VCaP (cell line): ENCODE measurements at regions not wholly inside any gene's neighbourhood (a gene's known extent, or its start where the extent isn't known, plus 50 kb on each side); places are given as distances from the start of the nearest gene placed in this dataset.

Experiments used
- H3K27ac ChIP-seq: fragments of 450-650 bp; 2 replicates; pipeline ENCODE4 v1.5.1; 2017
- TF ChIP-seq, protein P1 (sequence below): fragments of 450-650 bp; conservative IDR thresholded peaks from 2 replicates; pipeline ENCODE4 v1.5.1; 2017; ENCODE audit warnings: mild to moderate bottlenecking, moderate library complexity

DNA sequence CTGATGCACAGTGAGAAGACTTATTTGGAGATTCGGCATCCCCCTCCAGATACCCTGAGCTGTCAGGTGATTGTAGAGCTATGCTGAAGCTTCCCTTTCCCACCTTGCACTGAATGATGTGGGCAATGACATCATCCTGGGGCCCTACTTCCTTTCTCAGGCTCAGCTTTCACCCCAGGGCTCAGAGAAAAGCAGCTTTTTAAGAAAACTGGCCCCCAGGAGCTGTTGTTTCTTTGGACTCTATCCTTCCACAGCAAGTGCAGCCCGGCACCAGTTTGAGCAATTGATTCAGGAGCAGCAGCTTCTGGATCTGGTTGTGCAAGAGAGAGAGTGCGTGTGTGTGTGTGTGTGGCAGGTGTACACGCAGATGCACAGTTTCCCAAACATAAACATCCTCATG lies 251.3 kb downstream of the ANAPC1 start:
- TF ChIP-seq, protein P1, sequence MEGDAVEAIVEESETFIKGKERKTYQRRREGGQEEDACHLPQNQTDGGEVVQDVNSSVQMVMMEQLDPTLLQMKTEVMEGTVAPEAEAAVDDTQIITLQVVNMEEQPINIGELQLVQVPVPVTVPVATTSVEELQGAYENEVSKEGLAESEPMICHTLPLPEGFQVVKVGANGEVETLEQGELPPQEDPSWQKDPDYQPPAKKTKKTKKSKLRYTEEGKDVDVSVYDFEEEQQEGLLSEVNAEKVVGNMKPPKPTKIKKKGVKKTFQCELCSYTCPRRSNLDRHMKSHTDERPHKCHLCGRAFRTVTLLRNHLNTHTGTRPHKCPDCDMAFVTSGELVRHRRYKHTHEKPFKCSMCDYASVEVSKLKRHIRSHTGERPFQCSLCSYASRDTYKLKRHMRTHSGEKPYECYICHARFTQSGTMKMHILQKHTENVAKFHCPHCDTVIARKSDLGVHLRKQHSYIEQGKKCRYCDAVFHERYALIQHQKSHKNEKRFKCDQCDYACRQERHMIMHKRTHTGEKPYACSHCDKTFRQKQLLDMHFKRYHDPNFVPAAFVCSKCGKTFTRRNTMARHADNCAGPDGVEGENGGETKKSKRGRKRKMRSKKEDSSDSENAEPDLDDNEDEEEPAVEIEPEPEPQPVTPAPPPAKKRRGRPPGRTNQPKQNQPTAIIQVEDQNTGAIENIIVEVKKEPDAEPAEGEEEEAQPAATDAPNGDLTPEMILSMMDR = no peak
- no peak overlapping the region for H3K27ac ChIP-seq

DNA sequence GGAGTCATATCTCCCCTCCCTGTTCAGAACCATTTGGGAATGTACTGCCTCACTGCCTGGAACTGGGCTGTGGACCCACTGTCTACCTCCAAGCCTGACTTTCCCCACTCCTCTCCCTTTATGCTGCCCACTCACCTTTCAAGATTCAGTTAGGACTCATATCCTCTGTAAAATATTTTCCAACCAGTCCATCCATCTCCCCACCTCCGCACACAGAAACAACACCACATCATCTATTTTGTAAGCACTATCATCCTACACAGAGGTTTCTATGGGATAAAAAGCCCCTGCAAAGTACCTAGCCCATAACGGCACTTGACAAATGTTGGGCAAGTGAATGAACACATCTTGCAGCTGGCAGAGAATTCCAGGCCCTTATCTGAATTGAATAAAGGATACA lies 250.8 kb downstream of the ANAPC1 start:
- no peak overlapping the region for H3K27ac ChIP-seq
- TF ChIP-seq, protein P1 = no peak

DNA sequence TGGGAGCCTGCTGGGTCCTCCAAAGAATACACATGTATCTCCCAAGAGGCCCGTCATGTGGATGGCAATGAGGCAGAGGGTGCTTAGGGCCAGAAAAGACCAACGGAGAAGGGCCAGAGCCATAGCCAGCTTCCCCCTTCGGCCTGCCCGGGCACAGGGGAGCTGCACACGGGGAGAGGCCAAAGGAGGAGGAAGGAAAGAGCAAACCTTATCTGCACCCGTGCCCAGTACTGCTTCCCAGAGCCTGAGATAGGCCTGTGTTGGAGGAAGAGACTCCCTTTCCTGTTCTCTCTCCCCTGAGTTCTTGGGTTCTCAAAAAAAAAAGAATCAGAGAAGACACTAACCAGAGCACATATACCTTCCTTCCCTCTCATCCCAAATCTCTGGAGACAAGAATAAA lies 250.3 kb downstream of the ANAPC1 start:
- TF ChIP-seq, protein P1 = no peak
- no peak overlapping the region for H3K27ac ChIP-seq

DNA sequence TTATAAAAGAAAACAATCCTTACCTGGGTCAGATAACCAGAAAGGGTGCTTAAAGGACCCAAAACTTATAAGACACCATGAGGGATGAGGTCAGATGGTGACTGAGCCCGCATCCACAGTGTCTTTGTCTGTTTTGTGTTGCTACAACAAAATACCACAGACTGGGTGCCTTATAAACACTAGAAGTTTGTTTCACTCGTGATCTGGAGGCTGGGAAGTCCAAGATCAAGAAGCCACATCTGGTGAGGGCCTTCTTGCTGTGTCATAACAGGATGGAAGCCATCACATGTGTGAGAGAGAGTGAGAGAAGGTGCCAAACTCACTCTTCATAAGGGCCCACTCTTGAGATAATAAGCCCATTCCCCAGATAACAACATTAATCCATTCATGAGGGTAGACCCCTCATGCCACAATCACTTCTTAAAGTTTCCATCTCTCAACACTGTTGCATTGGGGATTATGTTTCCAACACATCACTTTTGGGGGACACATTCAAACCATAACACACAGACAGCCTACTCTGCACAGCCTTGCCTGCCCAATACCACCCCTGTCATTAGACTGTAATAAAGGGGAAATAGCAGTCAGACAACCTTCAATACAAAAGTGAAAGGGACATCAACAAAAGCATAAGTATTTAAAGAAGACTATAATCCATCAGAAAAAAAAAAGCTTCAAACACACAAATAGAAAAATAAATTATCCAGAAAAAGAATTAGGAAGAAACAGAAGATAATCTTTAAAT lies 249.8 kb downstream of the ANAPC1 start:
- no peak overlapping the region for H3K27ac ChIP-seq
- TF ChIP-seq, protein P1 = no peak

DNA sequence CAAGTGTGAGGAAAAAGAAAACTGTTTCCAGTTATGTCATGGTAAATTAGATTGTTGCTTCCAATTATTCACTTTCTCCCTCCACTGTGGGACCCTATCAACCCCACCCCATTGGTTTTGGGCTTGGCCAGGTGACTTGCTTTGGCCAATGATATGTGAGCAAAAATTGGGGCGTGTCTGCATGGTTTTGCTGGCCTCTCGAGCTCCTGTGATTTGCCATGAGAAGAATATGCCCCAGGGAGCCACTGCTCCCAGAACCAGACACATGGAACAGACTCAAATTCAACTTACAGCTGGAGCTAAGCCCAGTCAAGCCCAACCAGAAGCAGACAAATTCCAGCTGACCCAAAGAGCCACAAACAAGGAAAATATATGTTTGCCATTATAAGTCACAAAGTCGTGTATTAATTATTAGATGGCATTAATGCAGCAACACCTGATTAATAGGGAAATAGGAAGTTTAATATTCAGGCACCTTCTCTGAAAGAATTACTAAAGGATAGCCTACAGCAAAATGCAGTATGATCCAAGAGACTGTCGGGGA lies 248.9 kb downstream of the ANAPC1 start:
- no peak overlapping the region for H3K27ac ChIP-seq
- TF ChIP-seq, protein P1 = no peak

DNA sequence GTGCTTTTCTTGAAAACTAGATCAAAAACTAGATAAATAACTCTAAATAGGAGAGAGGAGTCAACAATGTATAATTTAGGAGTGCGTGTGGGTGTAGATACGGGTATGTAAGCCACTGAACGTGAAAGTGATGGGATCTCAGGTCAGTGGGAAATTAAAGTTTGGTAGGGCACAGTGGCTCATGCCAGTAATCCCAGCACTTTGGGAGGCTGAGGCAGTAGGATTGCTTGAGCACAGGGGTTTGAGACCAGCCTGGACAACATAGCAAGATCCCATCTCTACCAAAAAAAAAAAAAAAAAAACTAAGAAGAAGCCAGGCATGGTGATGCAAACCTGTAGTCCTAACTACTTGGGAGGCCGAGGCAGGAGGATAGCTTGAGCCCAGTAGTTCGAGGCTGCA lies 247.1 kb downstream of the ANAPC1 start:
- TF ChIP-seq, protein P1 = no peak
- no peak overlapping the region for H3K27ac ChIP-seq

DNA sequence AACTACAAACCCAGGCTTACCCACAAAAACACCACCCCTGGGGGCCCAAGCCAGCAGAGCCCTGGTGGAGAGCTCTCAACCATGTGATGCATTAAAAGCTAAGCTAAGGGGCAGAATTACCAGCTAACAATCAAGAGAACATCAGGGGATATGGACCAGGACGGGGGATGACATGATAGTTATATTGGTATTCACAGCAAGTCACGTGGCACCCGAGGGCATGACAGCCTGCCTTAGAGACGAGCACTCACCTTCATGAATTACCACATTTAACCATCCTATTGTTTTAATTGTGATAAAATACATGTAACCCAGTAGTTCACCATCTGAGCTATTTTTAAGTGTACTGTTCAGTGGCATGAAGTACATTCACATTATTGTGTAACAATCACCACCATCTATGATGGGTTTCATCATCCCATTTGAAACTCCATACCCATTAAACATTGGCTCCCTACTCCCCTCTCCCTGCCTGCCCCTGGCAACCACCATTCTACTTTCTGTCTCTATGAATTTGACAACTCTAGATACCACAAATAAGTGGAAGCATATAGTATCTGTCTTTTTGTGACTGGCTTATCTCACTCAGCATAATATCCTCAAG lies 245.6 kb downstream of the ANAPC1 start:
- TF ChIP-seq, protein P1 = no peak
- no peak overlapping the region for H3K27ac ChIP-seq
